Epithelial cell of proximal tubule (primary cell): ENCODE measurements at regions not wholly inside any gene's neighbourhood (a gene's known extent, or its start where the extent isn't known, plus 50 kb on each side); places are given as distances from the start of the nearest gene placed in this dataset.
"Not testable (repeated sequence)": the region's sequence is repeated elsewhere in the genome, so short reads cannot be mapped to it uniquely, and the experiment has no call there.

Experiments
- DNase-seq: peaks from one replicate; pipeline ENCODE4 v3.0.0-alpha.2; 2011; ENCODE audit warnings: low read depth
- H3K4me3 ChIP-seq: 2 replicates; pipeline ENCODE4 v1.5.1; 2011; ENCODE audit warnings: low read depth, mild to moderate bottlenecking, low read length
- CTCF ChIP-seq: conservative IDR thresholded peaks from 2 replicates; pipeline ENCODE4 v1.5.1; 2012; ENCODE audit warnings: low read depth, mild to moderate bottlenecking, low read length

GRCh38 chr1:117740496-117740895, 134.6 kb downstream of the TENT5C start:
- DNase-seq = no peak
- H3K4me3 ChIP-seq = no peak overlapping the region
- TF ChIP-seq CTCF = no peak

- DNase-seq, H3K4me3 ChIP-seq: not testable (repeated sequence)
Observed at GRCh38 chr1:117746565-117746964, 140.7 kb downstream of the TENT5C start.

GRCh38 chr1:117747605-117748004, 141.8 kb downstream of the TENT5C start:
- TF ChIP-seq CTCF = no peak
- DNase-seq = no peak
- no peak overlapping the region for H3K4me3 ChIP-seq

- TF ChIP-seq CTCF = no peak
- no peak for DNase-seq
- no peak overlapping the region for H3K4me3 ChIP-seq
Observed at GRCh38 chr1:117751321-117751720, 145.5 kb downstream of the TENT5C start.

GRCh38 chr1:117752661-117753060, 146.8 kb downstream of the TENT5C start:
- DNase-seq = no peak
- no peak overlapping the region for H3K4me3 ChIP-seq
- no peak for TF ChIP-seq CTCF

- TF ChIP-seq CTCF = no peak
- DNase-seq = no peak
- no peak overlapping the region for H3K4me3 ChIP-seq
Observed at GRCh38 chr1:117753232-117753631, 147.4 kb downstream of the TENT5C start.

GRCh38 chr1:117753652-117754051, 147.8 kb downstream of the TENT5C start:
- no peak for DNase-seq
- no peak for TF ChIP-seq CTCF

More at GRCh38 chr1:117753652-117754051, 147.8 kb downstream of the TENT5C start:
- H3K4me3 ChIP-seq = no peak overlapping the region
